ENCODE measurements at regions not wholly inside any gene's neighbourhood (a gene's known extent, or its start where the extent isn't known, plus 50 kb on each side); places are given as distances from the start of the nearest gene placed in this dataset.

GRCh38 chr15:29601811-29602210, 220.5 kb downstream of the TJP1 start:
- DNase-seq = no peak

GRCh38 chr15:29600262-29600661, 222.0 kb downstream of the TJP1 start:
- no peak for DNase-seq

- no peak for DNase-seq
Measured at GRCh38 chr15:29596266-29596665, 226.0 kb downstream of the TJP1 start.

GRCh38 chr15:29593629-29594028, 228.6 kb downstream of the TJP1 start:
- no peak for DNase-seq

- no peak for DNase-seq
Measured at GRCh38 chr15:29593111-29593510, 229.2 kb downstream of the TJP1 start.

DNA sequence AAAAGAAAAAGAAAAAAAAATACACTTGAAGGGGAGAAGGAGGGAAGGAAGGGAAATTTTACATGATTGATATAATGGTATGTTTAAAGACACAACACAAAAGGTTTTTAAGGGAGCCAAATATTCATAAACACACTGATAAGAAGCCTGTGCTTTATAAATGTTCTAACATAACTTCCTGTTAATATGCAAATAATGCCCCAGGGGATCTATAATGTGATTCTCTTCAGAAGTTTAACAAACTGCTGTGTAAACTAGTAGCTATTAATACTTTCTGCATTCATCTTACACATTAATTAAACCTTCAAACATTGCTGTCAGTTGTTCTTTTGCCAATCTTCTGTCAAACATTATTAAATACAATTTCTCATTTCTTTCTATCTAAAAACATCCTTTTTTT, 231.6 kb downstream of the TJP1 start:
- no peak for DNase-seq

- no peak for DNase-seq
Measured at GRCh38 chr15:29589975-29590374, 232.3 kb downstream of the TJP1 start.

DNA sequence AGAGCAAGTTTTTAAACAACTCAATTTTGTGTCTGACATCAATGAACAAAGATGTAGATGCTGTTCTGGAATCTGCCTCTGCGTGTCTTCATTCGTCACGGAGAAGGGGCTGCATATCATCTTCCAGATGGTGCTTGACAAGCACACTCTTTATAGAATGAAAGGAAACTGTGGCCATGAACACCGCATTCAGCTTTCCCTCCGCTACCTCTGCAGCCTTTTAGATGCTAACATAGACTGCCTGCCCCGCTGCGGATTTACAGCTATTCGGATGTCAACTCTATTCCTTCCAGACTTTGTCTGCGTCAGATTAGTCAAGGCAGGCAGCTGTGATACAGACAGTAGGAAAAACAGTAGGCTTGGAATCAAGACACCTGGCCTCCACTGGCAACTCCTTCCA, 232.9 kb downstream of the TJP1 start:
- DNase-seq = no peak

DNA sequence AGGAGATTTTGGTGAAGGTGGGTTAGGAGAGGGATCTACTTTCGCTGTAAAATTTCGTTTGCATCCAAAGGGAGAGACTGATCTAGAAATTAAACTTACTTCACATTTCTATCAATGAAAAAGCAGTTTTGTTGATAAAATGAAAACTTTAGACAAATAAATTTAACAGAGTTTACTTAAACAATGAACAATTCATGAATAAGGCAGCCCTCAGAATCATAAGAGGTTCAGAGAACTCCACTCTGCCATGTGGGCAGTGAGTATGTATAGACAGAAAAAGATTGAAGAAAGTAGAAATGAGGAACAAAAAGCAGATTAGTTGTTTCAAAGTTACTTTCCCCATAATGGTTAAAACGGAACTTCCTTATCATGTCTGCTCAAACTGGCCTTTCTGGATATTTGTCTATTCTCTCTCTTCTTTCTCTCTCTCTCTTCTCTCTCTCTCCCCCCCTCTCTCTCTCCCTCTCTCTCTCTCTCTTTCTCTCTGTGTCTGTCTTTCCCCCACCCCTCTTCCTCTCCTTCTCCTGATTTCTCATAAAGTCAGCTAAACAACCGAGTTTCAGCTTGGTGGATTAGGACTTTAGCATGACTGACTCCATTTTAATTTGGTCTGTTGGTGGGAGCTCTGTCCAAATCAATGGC, 248.9 kb downstream of the TJP1 start:
- DNase-seq = no peak

- DNase-seq = peak; percentile 2
Measured at GRCh38 chr15:29571792-29572431, 250.4 kb downstream of the TJP1 start.

GRCh38 chr15:29570948-29571791, 251.1 kb downstream of the TJP1 start:
- peak; percentile 3 for DNase-seq

DNA sequence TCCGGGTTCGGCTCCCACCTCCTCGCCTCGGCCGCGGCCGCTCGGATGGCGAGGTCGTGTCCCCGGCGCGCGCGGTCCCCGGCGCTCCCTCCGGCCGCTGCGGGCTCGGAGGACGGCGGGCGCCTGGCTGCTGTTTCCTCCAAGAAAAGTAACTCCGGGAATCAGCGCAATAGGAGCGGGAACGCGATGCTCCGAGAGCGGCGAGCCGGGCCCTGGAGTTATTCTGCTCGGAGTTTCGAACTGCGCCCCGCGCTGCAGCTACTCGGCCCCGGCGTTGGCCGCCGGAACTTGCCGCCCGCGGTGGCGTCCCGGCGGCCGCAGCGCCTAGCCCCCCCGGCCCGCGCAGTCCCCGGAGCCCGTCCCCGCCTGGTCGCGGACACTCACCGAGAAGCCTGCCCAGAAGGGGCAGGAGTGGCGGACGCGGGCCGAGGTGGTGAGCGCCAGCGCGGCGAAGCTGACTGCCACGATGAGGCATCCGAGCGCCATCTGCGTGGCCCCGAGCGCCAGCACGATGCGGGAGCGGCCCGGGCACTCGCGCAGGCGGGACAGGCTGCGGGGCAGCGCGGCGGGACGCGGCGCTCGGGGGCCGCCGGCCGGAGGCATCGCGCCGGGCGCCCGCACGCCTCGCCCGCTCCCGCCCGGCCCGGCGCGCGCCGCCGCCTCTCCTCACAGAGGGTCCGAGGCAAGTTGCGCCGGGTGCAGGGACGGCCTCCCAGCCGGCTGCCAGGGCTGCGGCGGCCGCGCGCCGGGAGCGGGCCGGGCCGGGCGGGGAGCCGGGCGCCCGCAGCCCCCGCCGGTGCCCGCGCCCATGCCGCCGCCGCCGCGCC, 251.9 kb downstream of the TJP1 start:
- DNase-seq = no peak

- no peak for DNase-seq
Measured at GRCh38 chr15:29569533-29570092, 252.7 kb downstream of the TJP1 start.

GRCh38 chr15:29568840-29569532, 253.3 kb downstream of the TJP1 start:
- peak; percentile 9 for DNase-seq

GRCh38 chr15:29567336-29567735, 254.9 kb downstream of the TJP1 start:
- DNase-seq = no peak

- DNase-seq = no peak
Measured at GRCh38 chr15:29566914-29567313, 255.4 kb downstream of the TJP1 start.

GRCh38 chr15:29563112-29563511, 259.2 kb downstream of the TJP1 start:
- no peak for DNase-seq

GRCh38 chr15:29560896-29561295, 261.4 kb downstream of the TJP1 start:
- DNase-seq = no peak

DNA sequence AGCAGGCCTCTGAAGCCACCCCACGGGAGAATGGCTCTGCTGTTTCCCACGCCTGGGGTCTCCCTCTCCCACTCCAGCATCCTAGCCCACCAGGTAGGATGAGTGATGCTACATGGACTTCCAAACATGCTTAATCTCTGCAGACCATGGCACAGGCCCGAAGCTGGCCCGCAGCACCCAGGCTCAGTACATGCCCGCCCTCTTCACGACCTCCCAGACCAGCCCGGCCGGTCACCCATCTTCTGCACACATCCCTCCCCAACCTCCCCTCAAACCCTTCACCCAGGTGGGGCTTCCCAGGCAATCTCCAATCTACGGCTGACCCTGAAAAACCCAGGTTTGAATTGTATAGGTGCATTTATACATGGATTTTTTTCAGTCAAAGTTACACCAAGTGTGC, 264.0 kb downstream of the TJP1 start:
- DNase-seq = no peak

GRCh38 chr15:29557171-29557570, 265.1 kb downstream of the TJP1 start:
- no peak for DNase-seq

DNA sequence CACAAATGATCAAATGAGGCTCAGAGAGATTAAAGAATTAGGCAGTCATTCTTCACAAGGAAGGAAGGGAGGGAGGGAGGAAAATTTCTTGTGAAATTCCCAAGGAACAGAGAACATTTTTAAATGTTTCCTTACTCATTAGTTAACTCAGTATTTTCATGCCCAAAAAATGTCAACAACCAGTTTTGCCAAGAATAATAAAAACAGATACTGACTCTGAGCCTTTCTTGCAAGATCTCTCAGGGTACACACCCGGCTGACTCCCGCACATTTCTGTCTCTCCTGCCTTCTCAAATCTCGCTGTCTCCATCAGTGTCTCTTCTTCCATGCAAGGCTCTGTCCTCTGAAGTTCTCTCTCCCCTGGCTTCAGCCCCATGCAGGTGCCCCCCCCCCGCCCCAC, 265.9 kb downstream of the TJP1 start:
- DNase-seq = no peak

- DNase-seq = no peak
Measured at GRCh38 chr15:29554531-29554930, 267.7 kb downstream of the TJP1 start.
